ENCODE measurements at regions not wholly inside any gene's neighbourhood (a gene's known extent, or its start where the extent isn't known, plus 50 kb on each side); places are given as distances from the start of the nearest gene placed in this dataset.

DNA sequence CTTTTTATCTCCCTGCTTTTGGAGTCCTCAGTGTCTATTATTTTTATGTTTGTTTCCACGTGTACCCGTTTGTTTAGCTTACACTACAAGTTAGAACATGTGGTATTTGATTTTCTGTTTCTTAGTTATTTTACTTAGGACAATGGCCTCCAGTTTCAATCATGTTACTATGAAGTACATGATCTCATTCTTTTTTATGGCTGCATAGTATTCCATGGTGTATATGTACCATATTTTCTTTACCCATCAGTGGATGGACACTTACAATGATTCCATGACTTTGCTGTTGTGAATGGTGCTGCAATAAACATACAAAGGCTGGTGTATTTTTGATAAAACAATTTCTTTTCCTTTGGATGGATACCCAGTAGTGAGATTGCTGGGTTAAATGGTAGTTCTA lies 269.5 kb downstream of the HS3ST3A1 start:
- Histone ChIP-seq H3K4me3 (ENCODE audit: low read depth in 1 of 2, low read length in 2 of 2) (no peak overlapping the region), H3K9me3 (ENCODE audit: control insufficient read depth in 1 of 2, low read length in 2 of 2) (no peaks in the 10 kb centered on the region), H3K36me3 (ENCODE audit: control insufficient read depth in 1 of 2, insufficient read depth in 2 of 2, low read length in 2 of 2) (no peaks in the 10 kb centered on the region), H3K27ac (ENCODE audit: low read length) (no peak overlapping the region), H3K4me1 (ENCODE audit: control insufficient read depth in 1 of 2, insufficient read depth in 2 of 2, low read length in 2 of 2) (no peaks in the 10 kb centered on the region), H3K27me3 (ENCODE audit: low read depth, low read length) (no peaks in the 10 kb centered on the region)

DNA sequence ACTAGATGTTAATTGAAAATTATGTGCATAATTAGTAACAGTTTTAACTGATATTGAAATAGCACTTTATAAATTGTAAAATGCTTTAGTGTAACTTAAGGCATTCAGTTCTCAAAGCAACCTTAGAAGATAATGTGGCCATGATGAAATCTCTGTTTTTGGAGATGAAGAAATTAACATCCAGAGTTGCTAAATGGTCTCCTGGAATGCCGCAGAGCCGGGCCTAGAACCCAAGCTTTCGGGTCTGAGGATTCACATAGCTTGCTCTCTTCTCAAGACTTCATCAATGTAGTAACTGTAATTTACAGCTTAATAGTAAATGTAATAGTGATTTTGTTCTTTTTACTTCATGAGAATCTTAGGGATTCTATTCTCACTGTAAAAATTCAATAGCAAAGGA lies 272.3 kb downstream of the HS3ST3A1 start:
- Histone ChIP-seq H3K4me3 (ENCODE audit: low read depth in 1 of 2, low read length in 2 of 2) (no peak overlapping the region), H3K36me3 (ENCODE audit: control insufficient read depth in 1 of 2, insufficient read depth in 2 of 2, low read length in 2 of 2) (no peaks in the 10 kb centered on the region), H3K27me3 (ENCODE audit: low read depth, low read length) (no peaks in the 10 kb centered on the region), H3K9me3 (ENCODE audit: control insufficient read depth in 1 of 2, low read length in 2 of 2) (no peaks in the 10 kb centered on the region), H3K27ac (ENCODE audit: low read length) (no peak overlapping the region), H3K4me1 (ENCODE audit: control insufficient read depth in 1 of 2, insufficient read depth in 2 of 2, low read length in 2 of 2) (no peaks in the 10 kb centered on the region)

DNA sequence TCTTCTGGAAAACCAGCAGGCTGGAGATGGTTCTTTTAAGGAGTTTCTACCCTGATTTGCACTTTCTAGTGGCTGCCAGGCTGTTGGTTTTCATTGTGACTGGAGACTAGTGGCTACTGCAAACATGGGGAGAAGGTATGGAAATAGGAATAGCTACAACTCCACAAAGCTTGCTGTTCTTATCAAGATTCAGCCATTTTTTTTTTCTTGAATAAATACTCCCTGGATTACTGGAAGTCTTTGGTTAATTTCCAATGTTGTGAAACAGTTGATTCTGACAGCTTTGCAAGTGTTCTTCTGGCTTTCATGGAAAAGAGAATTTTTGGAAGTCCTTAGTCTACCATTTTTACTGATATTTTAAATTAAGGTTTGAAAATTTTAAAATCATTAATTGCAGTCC lies 277.7 kb downstream of the HS3ST3A1 start:
- no peaks in the 10 kb centered on the region for H3K36me3 ChIP-seq (ENCODE audit: control insufficient read depth in 1 of 2, insufficient read depth in 2 of 2, low read length in 2 of 2)
- H3K27me3 ChIP-seq (ENCODE audit: low read depth, low read length): no peaks in the 10 kb centered on the region
- no peak overlapping the region for H3K4me3 ChIP-seq (ENCODE audit: low read depth in 1 of 2, low read length in 2 of 2)
- no peaks in the 10 kb centered on the region for H3K9me3 ChIP-seq (ENCODE audit: control insufficient read depth in 1 of 2, low read length in 2 of 2)
- no peak overlapping the region for H3K27ac ChIP-seq (ENCODE audit: low read length)
- H3K4me1 ChIP-seq (ENCODE audit: control insufficient read depth in 1 of 2, insufficient read depth in 2 of 2, low read length in 2 of 2): no peaks in the 10 kb centered on the region

DNA sequence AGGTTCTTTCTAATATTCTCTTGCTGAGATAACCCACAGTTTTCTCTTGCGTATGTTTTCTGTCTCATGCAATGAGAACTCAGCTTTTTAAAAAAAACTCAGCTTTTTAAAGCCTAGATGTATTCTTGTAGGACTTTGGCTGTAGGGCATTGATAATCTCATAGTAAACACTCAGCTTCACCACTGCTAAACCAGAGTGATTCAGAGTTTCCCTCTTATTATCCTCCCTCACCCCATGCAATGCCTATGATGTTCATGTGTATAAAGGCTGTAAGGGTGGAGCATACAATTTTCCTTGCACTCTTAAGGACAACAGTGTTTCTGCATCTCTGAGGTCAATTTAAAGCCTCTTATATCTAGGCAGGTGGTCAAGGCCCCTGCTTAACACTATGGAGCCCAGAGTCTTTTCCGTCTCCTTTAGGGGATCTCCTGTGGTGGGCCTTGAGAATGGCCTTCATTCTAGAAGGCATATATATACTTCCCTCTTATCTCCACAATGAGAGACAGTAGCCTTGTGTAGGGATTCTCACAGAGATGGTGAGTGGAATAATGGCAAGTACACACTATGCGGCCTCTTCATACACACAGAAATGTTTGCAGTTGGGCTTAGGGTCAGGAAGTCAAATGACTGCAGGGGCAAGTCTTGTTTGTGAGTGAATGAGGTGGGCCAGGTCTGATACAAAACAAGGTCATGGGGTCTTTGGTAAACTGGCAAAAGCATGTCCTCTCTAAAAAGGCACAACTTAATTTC lies 279.6 kb downstream of the HS3ST3A1 start:
- no peaks in the 10 kb centered on the region for H3K27me3 ChIP-seq (ENCODE audit: low read depth, low read length)
- no peak overlapping the region for H3K4me3 ChIP-seq (ENCODE audit: low read depth in 1 of 2, low read length in 2 of 2)
- H3K9me3 ChIP-seq (ENCODE audit: control insufficient read depth in 1 of 2, low read length in 2 of 2): no peaks in the 10 kb centered on the region
- H3K36me3 ChIP-seq (ENCODE audit: control insufficient read depth in 1 of 2, insufficient read depth in 2 of 2, low read length in 2 of 2): no peaks in the 10 kb centered on the region
- H3K4me1 ChIP-seq (ENCODE audit: control insufficient read depth in 1 of 2, insufficient read depth in 2 of 2, low read length in 2 of 2): no peaks in the 10 kb centered on the region
- no peak overlapping the region for H3K27ac ChIP-seq (ENCODE audit: low read length)

GRCh38 chr17:13320046-13320785 lies 281.5 kb downstream of the HS3ST3A1 start:
- Histone ChIP-seq H3K4me1 (ENCODE audit: control insufficient read depth in 1 of 2, insufficient read depth in 2 of 2, low read length in 2 of 2) (no peaks in the 10 kb centered on the region), H3K27ac (ENCODE audit: low read length) (no peak overlapping the region), H3K27me3 (ENCODE audit: low read depth, low read length) (no peaks in the 10 kb centered on the region), H3K36me3 (ENCODE audit: control insufficient read depth in 1 of 2, insufficient read depth in 2 of 2, low read length in 2 of 2) (no peaks in the 10 kb centered on the region), H3K9me3 (ENCODE audit: control insufficient read depth in 1 of 2, low read length in 2 of 2) (no peaks in the 10 kb centered on the region), H3K4me3 (ENCODE audit: low read depth in 1 of 2, low read length in 2 of 2) (no peak overlapping the region)

DNA sequence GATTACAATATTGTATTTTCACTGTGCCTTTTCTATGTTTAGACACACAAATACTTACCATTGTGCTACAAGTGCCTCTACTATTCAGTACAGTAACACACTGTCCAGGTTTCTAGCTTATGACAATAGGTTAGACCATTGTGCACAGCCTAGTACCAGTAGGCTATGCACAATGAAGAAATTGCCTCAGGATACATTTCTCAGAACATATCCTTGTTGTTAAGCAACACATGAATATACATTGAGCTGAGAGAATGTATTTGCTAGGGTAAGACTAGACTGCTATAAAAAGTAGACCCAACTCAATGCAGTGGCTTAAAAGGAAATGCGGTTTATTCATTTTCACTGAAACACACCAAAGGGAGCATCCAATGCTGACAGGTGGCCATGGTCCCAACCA lies 285.1 kb downstream of the HS3ST3A1 start:
- H3K4me1 ChIP-seq (ENCODE audit: control insufficient read depth in 1 of 2, insufficient read depth in 2 of 2, low read length in 2 of 2): no peaks in the 10 kb centered on the region
- no peaks in the 10 kb centered on the region for H3K9me3 ChIP-seq (ENCODE audit: control insufficient read depth in 1 of 2, low read length in 2 of 2)
- no peaks in the 10 kb centered on the region for H3K27me3 ChIP-seq (ENCODE audit: low read depth, low read length)
- no peak overlapping the region for H3K27ac ChIP-seq (ENCODE audit: low read length)
- no peaks in the 10 kb centered on the region for H3K36me3 ChIP-seq (ENCODE audit: control insufficient read depth in 1 of 2, insufficient read depth in 2 of 2, low read length in 2 of 2)
- no peak overlapping the region for H3K4me3 ChIP-seq (ENCODE audit: low read depth in 1 of 2, low read length in 2 of 2)

DNA sequence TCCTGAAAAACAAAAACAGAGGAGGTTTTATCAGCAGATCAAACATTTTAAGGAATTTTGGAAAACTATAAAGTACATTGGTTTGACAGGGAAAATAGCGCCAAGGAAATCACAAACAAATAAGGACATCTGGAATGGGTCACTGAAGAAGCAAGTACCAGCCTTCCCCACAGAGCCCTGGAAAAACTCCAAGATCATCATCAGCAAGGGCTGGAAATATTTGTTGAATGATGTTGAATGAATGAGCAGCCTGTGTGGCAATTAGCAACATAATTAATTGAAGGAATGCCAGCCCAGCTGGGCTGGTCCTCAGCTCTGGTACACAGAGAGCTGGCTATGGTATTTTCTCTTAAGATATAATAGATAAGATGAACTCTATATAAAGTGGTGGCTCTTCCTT lies 290.4 kb downstream of the HS3ST3A1 start:
- H3K4me3 ChIP-seq (ENCODE audit: low read depth in 1 of 2, low read length in 2 of 2): no peak overlapping the region
- no peak overlapping the region for H3K27ac ChIP-seq (ENCODE audit: low read length)
- no peaks in the 10 kb centered on the region for H3K36me3 ChIP-seq (ENCODE audit: control insufficient read depth in 1 of 2, insufficient read depth in 2 of 2, low read length in 2 of 2)
- H3K9me3 ChIP-seq (ENCODE audit: control insufficient read depth in 1 of 2, low read length in 2 of 2): peaks cover 0 to 9% of the 10 kb centered on the region in 2 donors
- no peaks in the 10 kb centered on the region for H3K4me1 ChIP-seq (ENCODE audit: control insufficient read depth in 1 of 2, insufficient read depth in 2 of 2, low read length in 2 of 2)
- H3K27me3 ChIP-seq (ENCODE audit: low read depth, low read length): no peaks in the 10 kb centered on the region

DNA sequence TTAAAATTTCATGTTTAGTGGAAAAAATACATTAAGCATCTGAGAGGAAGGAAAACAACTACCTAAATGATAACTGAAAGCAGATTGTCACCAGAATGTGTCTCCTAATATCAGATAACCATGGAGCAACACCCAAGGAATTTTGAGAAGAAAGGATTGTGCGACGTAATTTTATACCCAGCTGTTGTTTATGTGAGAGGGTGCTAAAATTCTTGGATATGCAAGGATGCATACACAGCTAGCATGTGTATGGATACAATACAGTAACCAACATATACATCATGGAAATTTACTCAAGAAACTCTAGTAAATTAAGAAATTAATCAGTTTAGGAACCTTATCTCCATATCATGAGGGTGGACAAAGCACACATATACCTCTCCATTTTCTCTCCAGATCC lies 290.9 kb downstream of the HS3ST3A1 start:
- Histone ChIP-seq H3K36me3 (ENCODE audit: control insufficient read depth in 1 of 2, insufficient read depth in 2 of 2, low read length in 2 of 2) (no peaks in the 10 kb centered on the region), H3K4me1 (ENCODE audit: control insufficient read depth in 1 of 2, insufficient read depth in 2 of 2, low read length in 2 of 2) (no peaks in the 10 kb centered on the region), H3K27me3 (ENCODE audit: low read depth, low read length) (no peaks in the 10 kb centered on the region), H3K27ac (ENCODE audit: low read length) (no peak overlapping the region), H3K4me3 (ENCODE audit: low read depth in 1 of 2, low read length in 2 of 2) (no peak overlapping the region), H3K9me3 (ENCODE audit: control insufficient read depth in 1 of 2, low read length in 2 of 2) (peaks cover 0 to 9% of the 10 kb centered on the region in 2 donors)

GRCh38 chr17:13306310-13306962 lies 288.6 kb upstream of the ELAC2 start:
- H3K36me3 ChIP-seq (ENCODE audit: control insufficient read depth in 1 of 2, insufficient read depth in 2 of 2, low read length in 2 of 2): no peaks in the 10 kb centered on the region
- no peaks in the 10 kb centered on the region for H3K27me3 ChIP-seq (ENCODE audit: low read depth, low read length)
- no peaks in the 10 kb centered on the region for H3K4me1 ChIP-seq (ENCODE audit: control insufficient read depth in 1 of 2, insufficient read depth in 2 of 2, low read length in 2 of 2)
- H3K27ac ChIP-seq (ENCODE audit: low read length): no peak overlapping the region
- no peak overlapping the region for H3K4me3 ChIP-seq (ENCODE audit: low read depth in 1 of 2, low read length in 2 of 2)
- H3K9me3 ChIP-seq (ENCODE audit: control insufficient read depth in 1 of 2, low read length in 2 of 2): peaks cover 0 to 9% of the 10 kb centered on the region in 2 donors

GRCh38 chr17:13302983-13303382 lies 285.2 kb upstream of the ELAC2 start:
- H3K4me3 ChIP-seq (ENCODE audit: low read depth in 1 of 2, low read length in 2 of 2): no peak overlapping the region
- H3K9me3 ChIP-seq (ENCODE audit: control insufficient read depth in 1 of 2, low read length in 2 of 2): no peaks in the 10 kb centered on the region
- no peaks in the 10 kb centered on the region for H3K4me1 ChIP-seq (ENCODE audit: control insufficient read depth in 1 of 2, insufficient read depth in 2 of 2, low read length in 2 of 2)
- H3K36me3 ChIP-seq (ENCODE audit: control insufficient read depth in 1 of 2, insufficient read depth in 2 of 2, low read length in 2 of 2): no peaks in the 10 kb centered on the region
- H3K27ac ChIP-seq (ENCODE audit: low read length): no peak overlapping the region
- no peaks in the 10 kb centered on the region for H3K27me3 ChIP-seq (ENCODE audit: low read depth, low read length)

- Histone ChIP-seq H3K27me3 (ENCODE audit: low read depth, low read length) (no peaks in the 10 kb centered on the region), H3K27ac (ENCODE audit: low read length) (no peak overlapping the region), H3K4me1 (ENCODE audit: control insufficient read depth in 1 of 2, insufficient read depth in 2 of 2, low read length in 2 of 2) (no peaks in the 10 kb centered on the region), H3K9me3 (ENCODE audit: control insufficient read depth in 1 of 2, low read length in 2 of 2) (no peaks in the 10 kb centered on the region), H3K36me3 (ENCODE audit: control insufficient read depth in 1 of 2, insufficient read depth in 2 of 2, low read length in 2 of 2) (no peaks in the 10 kb centered on the region), H3K4me3 (ENCODE audit: low read depth in 1 of 2, low read length in 2 of 2) (no peak overlapping the region)
These were observed 284.6 kb upstream of the ELAC2 start for GRCh38 chr17:13302419-13302818.

All from muscle layer of duodenum (tissue), 2 donors.